ENCODE measurements at regions not wholly inside any gene's neighbourhood (a gene's known extent, or its start where the extent isn't known, plus 50 kb on each side); places are given as distances from the start of the nearest gene placed in this dataset.
A peak's percentile ranks its signal among the peaks of the same experiment; 100 is the strongest.
"Not testable (repeated sequence)": the region's sequence is repeated elsewhere in the genome, so short reads cannot be mapped to it uniquely, and the experiment has no call there.

- no peak for DNase-seq
Observed at GRCh38 chr11:101835506-101836063, 79.2 kb upstream of the CEP126 start.

GRCh38 chr11:101830475-101830874 is 84.3 kb upstream of the CEP126 start:
- not testable (repeated sequence) for DNase-seq

GRCh38 chr11:101825531-101825930 is 89.3 kb upstream of the CEP126 start:
- DNase-seq: no peak

- DNase-seq: peak; percentile 16
Observed at GRCh38 chr11:101817581-101817980, 97.2 kb upstream of the CEP126 start.

- DNase-seq: no peak
Observed at GRCh38 chr11:101816613-101817012, 98.2 kb upstream of the CEP126 start.

- DNase-seq: no peak
Observed at GRCh38 chr11:101812546-101812945, 102.3 kb upstream of the CEP126 start.

GRCh38 chr11:101810546-101810945 is 104.3 kb upstream of the CEP126 start:
- no peak for DNase-seq

GRCh38 chr11:101807531-101807930 is 107.3 kb upstream of the CEP126 start:
- no peak for DNase-seq

- no peak for DNase-seq
Observed at GRCh38 chr11:101803651-101804050, 111.2 kb upstream of the CEP126 start.

- DNase-seq: no peak
Observed at GRCh38 chr11:101797335-101797734, 117.5 kb upstream of the CEP126 start.

- no peak for DNase-seq
Observed at GRCh38 chr11:101792814-101793213, 122.0 kb upstream of the CEP126 start.

GRCh38 chr11:101786916-101787315 is 127.9 kb upstream of the CEP126 start:
- no peak for DNase-seq

- DNase-seq: no peak
Observed at GRCh38 chr11:101786421-101786820, 128.4 kb upstream of the CEP126 start.

GRCh38 chr11:101779167-101779566 is 135.6 kb upstream of the CEP126 start:
- DNase-seq: not testable (repeated sequence)

- no peak for DNase-seq
Observed at GRCh38 chr11:101777476-101777875, 137.3 kb upstream of the CEP126 start.

- DNase-seq: no peak
Observed at GRCh38 chr11:101775033-101775432, 139.8 kb upstream of the CEP126 start.

GRCh38 chr11:101770648-101771047 is 144.2 kb upstream of the CEP126 start:
- peak; percentile 4 for DNase-seq

GRCh38 chr11:101765932-101766331 is 148.9 kb upstream of the CEP126 start:
- DNase-seq: no peak

GRCh38 chr11:101759771-101760450 is 154.9 kb upstream of the CEP126 start:
- DNase-seq: no peak

GRCh38 chr11:101757741-101758140 is 157.1 kb upstream of the CEP126 start:
- no peak for DNase-seq

- no peak for DNase-seq
Observed at GRCh38 chr11:101748572-101749344, 165.0 kb upstream of the TRPC6 start.

GRCh38 chr11:101745756-101746155 is 161.9 kb upstream of the TRPC6 start:
- no peak for DNase-seq

- no peak for DNase-seq
Observed at GRCh38 chr11:101743828-101744227, 160.0 kb upstream of the TRPC6 start.

Measured in eye (tissue), 1 donor.